HG03097 (cell line): ENCODE measurements at regions not wholly inside any gene's neighbourhood (a gene's known extent, or its start where the extent isn't known, plus 50 kb on each side); places are given as distances from the start of the nearest gene placed in this dataset.
"Not testable (repeated sequence)": the region's sequence is repeated elsewhere in the genome, so short reads cannot be mapped to it uniquely, and the experiment has no call there.

Source experiments
- ATAC-seq: cut with Tn5 transposase; IDR thresholded peaks from one replicate; pipeline ENCODE4 v1.9.1; 2021; ENCODE audit not compliant: unreplicated experiment, low FRiP score

DNA sequence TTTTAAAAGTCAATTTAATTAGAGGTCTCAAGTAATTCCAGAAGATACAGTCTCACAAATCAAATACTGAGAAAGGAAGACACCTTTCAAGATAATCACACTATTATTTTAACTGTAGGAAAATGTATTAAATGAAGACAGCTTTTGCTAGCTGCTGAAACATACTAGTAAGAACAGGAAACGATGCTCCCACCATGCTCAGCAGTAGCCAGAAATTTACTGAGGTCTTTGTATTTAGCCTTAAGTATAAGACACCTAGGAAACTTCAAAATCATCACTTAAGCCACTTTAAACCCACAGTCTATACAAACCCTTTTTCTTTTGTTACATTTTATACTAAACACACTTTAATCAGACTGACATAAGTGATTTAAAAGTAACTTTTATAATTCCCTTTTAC lies 72.7 kb upstream of the NPIPB12 start:
- not testable (repeated sequence) for ATAC-seq

- ATAC-seq: not testable (repeated sequence)
These were observed 75.6 kb upstream of the NPIPB12 start for GRCh38 chr16:29581764-29582163.

DNA sequence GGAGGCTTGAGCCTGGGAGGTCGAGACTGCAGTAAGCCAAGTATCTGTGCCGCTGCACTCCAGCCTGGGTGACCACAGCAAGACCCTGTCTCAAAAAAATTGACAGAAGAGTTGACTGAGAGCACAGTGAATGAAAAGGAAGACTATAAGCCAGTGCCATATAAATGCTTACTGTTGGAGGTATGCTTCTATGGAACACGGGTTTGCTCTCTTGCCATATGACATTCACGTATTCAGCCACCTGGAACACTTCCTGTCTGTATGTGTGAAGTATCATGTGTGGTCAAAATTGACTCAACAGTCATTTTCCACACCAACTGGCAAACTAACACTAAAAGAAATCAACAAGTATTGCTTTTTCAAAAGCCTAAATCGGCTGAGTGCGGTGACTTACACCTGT lies 71.1 kb upstream of the SPN start:
- ATAC-seq: not testable (repeated sequence)

- ATAC-seq: peak; percentile 32
These were observed 68.7 kb upstream of the SPN start for GRCh38 chr16:29594269-29594925.

DNA sequence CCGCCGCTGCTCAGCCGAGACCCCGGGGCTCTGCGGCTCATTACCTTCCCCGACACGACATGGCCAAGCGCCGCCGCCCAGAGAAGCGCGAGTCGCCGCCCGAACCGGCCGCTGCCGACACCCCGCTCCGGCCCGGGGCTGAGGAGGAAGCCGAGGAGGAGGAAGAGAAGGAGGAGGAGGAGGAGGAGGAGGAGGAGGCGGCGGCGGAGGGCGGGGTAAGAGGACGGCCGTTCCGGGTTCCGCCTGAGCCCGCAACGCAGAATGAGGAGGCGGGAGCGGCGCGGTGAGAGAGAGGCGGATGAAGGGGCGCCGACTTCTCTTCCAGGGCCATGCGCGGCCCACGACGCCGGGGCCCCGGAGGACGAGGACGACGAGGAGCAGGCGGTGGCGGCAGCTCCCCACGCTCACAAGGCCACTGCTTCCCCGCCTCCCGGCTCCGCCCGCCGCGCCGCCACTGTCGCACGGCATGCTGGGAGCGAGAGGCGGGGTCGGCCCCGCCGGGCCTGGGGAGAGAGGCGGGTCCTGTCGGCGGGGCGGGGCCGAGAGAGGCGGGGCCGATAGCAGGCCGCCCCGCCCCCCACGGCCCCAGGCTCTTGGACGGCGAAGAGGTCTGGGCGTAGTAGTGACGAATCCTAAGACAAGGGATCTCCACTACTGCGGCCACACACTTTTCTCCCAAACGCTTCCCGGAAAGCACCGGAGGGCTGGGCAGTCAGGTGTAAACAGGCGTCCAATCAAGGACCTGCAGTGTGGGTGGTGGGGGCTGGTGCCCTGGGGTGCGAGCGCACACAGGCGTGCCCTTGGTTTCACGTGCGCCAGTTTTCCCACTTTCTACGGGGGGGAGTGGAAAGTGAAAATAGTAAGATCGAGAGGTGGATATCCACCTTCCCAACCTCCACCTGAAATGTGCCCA lies 67.9 kb upstream of the SPN start:
- peak; percentile 73 for ATAC-seq

GRCh38 chr16:29597030-29597429 lies 66.0 kb upstream of the SPN start:
- not testable (repeated sequence) for ATAC-seq

DNA sequence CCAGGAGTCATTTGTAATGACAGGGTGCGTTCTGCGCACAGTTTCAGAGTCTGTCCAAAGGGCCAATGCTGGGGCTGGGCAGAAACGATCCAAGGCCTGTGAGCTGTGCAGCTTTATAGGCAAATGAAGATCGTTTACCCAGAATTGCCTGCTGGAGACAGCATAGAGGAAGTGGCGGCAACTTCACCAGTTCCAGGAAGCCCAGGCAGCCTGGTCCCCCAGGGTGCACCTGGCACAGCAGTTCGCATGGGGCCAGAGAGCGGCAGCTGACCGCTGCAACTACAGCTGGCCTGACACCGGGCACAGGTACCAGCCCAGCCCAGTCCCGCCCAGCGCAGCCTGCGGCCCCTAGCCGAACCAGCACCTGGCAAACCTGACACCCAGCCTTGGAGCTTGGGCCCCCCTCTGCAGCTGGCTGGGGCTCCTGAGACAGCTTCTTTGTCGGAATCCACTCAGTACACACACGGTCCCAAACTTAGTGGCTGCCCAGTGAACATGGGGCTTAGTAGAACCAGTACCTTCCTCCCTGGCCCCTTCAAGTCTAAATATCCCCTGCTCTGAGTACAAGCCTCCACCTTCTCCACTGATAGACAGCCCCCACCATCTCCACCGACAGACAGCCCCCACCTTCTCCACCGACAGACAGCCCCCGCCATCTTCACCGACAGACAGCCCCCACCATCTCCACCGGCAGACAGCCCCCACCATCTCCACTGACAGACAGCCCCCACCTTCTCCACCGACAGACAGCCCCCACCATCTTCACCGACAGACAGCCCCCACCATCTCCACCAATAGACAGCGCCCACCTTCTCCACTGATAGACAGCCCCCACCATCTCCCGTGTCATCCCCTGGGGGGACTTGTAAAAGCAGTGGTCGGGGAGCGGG lies 62.7 kb upstream of the SPN start:
- ATAC-seq: peak; percentile 35

DNA sequence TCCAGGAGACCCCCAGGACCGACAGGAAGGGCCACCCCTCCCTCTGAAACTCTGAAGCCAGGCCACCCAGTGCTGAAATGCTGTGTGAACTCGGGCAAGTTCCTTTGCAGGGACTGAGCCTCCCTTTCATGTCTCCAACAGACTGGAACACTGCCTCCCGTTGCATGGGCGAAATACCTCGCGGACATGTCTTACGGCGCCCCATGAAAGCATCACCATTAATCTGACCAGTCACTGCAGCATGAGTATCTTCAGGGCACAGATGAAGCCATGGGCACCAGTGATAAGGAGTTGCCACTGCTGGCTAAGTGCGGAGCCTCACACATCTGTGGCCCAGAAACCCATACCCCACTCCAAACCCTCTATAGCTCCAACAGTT lies 60.8 kb upstream of the SPN start:
- ATAC-seq: not testable (repeated sequence)

- not testable (repeated sequence) for ATAC-seq
These were observed 60.4 kb upstream of the SPN start for GRCh38 chr16:29602683-29603088.

DNA sequence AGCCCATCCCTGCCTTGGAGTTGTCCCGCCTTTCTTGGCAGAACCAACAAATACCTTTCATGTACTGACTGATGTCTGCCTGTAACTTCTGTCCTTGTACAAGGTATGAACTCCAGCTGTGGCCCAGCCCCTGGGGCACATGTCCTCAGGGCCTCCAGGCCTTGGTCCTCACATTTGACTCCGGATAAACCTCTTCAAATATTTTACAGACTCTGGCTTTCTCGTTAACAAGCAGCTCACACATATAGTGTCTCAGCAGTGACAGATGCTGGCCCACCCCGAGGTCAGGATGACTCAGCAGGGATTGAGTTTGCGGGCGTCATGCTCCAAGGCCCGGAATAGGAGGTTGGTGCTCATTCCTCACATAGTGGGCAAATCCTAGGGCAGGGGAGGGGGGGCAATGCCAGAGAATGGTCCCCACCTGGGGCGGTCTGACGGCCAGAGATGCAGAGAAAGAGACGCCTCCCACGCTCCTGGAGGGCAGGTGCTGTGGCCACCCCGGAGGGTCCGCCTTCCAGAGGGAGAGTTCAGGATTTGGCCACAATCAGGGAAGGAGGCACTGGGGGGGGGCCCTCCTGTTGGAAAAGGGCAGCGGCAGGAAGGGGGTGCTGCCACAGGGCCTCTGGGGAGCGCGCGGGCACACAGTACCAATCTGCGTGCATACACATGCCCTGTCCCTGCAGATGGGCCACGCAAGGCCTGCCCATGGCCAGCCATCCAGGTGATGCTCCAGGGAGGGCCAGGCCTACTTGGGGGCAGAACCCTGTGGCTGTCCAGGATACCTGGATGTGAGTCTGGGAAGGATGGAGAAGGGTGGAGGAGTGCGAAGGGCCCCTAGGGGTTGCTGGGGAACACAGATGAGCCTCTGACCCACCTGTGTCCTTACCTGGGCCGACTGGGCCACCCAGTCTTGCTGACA lies 58.2 kb upstream of the SPN start:
- ATAC-seq: not testable (repeated sequence)

DNA sequence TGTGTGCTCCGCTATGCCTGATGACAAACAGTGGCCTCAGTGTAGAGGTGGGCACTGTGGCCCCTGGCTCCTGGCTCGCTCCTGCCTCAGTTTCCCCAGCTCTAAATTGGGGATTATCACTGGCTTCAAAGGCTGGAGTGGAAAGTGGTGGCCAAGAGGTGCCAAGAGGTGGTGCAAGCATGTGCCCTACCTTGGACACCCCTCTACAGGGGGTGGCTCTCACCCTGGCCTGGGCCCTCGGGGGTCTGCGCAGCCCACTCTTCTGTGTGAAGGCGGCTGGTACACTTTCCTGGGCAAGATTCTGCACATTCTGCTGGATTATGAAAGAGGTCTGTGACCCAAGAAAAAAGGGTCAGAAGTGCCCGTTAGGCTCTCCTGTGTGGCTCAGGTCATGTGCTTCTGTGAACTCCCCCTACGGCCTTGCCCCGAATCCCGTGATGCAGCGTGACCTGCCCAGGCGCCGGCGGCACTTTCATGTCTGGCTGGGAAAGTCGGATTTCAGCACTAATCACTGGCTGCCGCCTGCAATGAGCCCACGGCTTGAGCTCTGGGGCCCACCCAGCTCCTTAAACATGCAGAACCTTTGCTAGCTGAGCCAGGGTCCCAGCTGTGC lies 57.3 kb upstream of the SPN start:
- not testable (repeated sequence) for ATAC-seq

DNA sequence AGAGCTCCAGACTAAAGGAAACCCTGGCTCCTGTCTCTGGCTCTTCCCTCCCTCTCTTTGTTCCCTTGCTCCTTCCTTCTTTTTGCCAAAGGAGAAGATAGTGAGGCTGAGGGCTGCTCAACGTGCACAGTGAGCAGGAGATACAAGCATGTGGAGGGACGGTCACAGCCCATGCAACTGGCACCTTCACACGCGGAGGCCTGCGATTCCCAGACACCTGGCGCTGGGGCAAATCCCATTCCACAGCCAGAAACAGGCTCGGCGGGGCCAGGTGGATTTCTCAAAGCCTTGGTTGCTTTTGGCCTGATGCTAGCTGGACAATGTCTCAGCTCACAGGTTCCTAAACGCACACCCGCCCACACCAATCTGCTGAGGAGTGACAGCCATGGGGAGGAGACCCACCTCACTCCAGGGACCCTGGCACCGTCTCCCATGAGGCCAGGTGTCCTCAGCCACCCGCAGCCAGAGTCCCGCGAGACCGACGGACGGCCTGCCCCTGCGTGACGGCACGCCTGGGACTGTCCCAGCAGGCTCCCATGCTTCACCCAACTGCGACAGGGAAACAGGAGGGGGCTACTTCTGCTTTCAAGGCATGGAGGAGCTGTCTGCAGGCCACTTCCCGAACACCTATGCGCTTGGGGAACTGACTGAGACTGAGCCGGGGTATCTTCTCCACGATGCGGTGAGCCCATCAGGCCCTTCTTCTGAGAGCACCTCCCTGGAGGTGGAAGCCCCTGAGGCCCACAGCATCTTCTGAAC lies 56.2 kb upstream of the SPN start:
- not testable (repeated sequence) for ATAC-seq

DNA sequence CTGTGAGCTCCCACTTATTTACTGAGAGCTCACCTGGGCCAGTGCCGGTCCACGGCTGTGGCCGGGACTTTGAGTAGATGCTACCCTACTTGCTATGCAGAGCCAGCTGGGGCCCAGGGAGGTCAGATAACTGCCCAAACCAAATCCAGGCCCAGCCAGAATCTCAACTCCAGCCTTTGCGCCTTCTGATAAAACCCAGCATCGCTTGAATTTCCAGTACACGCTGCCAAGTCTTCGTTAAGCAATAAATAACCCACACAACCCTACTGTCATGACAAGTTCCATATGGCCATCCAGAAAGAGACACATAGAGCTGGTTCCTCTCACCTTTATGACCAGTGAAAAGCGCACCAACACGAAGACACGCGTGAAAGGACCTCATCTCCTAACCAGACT lies 55.6 kb upstream of the SPN start:
- ATAC-seq: not testable (repeated sequence)

DNA sequence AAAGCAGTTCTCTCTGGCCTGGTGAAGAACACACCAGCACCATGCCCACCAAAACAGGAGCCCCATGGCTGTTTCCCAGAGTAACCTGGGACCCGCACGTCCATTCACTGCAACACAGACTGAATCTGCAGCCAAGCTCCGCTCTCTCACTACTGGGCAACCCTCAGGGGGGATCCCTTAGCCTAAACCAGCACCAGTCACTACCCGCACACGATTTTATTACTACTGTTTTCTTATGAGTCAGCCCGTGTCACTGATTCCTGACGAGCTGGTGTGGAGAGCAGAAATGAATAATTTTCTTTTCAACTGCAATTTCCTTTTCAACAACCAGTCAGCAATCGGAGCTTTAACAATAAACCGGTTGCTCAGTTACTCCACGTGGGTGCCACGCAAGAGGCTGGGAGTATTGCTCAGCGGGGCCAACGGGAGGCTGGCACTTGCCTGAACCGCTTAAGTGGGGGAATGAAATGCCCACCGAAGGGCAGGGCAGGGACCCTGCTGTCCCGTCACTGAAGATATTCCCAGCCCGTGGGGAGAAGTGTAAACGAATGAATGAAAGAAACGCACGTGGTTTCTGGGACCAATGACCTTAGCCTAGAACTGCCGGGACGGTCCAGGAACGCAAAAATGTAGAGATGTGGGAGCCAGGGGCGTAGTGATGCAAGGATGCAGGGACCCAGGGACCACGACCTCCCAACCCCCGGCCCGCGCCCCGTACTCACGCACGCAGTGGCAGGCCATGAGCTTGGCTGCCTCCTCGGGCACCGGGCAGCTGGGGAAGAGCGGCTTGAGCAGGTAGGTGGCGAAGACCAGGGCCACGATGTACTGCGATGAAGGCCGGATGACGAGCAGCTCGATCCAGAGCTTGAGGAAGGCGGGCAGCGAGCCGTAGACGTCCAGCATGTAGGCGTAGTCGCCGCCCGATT lies 50.4 kb upstream of the SPN start:
- peak; percentile 34 for ATAC-seq
